ENCODE measurements at regions not wholly inside any gene's neighbourhood (a gene's known extent, or its start where the extent isn't known, plus 50 kb on each side); places are given as distances from the start of the nearest gene placed in this dataset.

- TF ChIP-seq CTCF (conservative IDR thresholded peaks at IDR 0.05): no peak
- H3K4me1 ChIP-seq (ENCODE audit: control insufficient read depth, insufficient read depth, low read length): no peaks in the 10 kb centered on the region
- Mint-ChIP-seq H3K9me3 (no peaks in the 10 kb centered on the region), H3K4me3 (no peak overlapping the region), H3K4me1 (peaks cover 7% of the 10 kb centered on the region), H3K27ac (no peak overlapping the region), H3K27me3 (ENCODE audit: insufficient read depth) (no peaks in the 10 kb centered on the region), H3K36me3 (ENCODE audit: low read depth) (no peaks in the 10 kb centered on the region)
- H3K9ac ChIP-seq (ENCODE audit: extremely low read depth, low read length, poor library complexity, severe bottlenecking): no peak overlapping the region
- no peak overlapping the region for H3K4me3 ChIP-seq (ENCODE audit: low read length)
- DNase-seq: no peak
- H3K27me3 ChIP-seq (ENCODE audit: control insufficient read depth, insufficient read depth, low read length, poor library complexity, severe bottlenecking): no peaks in the 10 kb centered on the region
- no peak overlapping the region for H3K27ac ChIP-seq (ENCODE audit: low read depth, low read length)
- no peaks in the 10 kb centered on the region for H3K36me3 ChIP-seq (ENCODE audit: control insufficient read depth, insufficient read depth, low read length)
- no peaks in the 10 kb centered on the region for H3K9me3 ChIP-seq (ENCODE audit: control insufficient read depth, low read length)
These were observed 439.0 kb upstream of the PLXNA2 start for GRCh38 chr1:208683141-208683540.

- Histone ChIP-seq H3K9ac (ENCODE audit: extremely low read depth, low read length, poor library complexity, severe bottlenecking) (no peak overlapping the region), H3K36me3 (ENCODE audit: control insufficient read depth, insufficient read depth, low read length) (no peaks in the 10 kb centered on the region), H3K4me3 (ENCODE audit: low read length) (no peak overlapping the region), H3K27me3 (ENCODE audit: control insufficient read depth, insufficient read depth, low read length, poor library complexity, severe bottlenecking) (no peaks in the 10 kb centered on the region), H3K4me1 (ENCODE audit: control insufficient read depth, insufficient read depth, low read length) (no peaks in the 10 kb centered on the region), H3K27ac (ENCODE audit: low read depth, low read length) (no peak overlapping the region), H3K9me3 (ENCODE audit: control insufficient read depth, low read length) (no peaks in the 10 kb centered on the region)
- DNase-seq: no peak
- H3K9me3 Mint-ChIP-seq: no peaks in the 10 kb centered on the region
- H3K27ac Mint-ChIP-seq: no peak overlapping the region
- no peaks in the 10 kb centered on the region for H3K27me3 Mint-ChIP-seq (ENCODE audit: insufficient read depth)
- peaks cover 11% of the 10 kb centered on the region for H3K4me1 Mint-ChIP-seq
- WGBS, 2 experiments (ENCODE audit: insufficient coverage in 1 of 2, insufficient read length in 1 of 2): 90% methylated on average over 2 of the region's 2 CpGs; no CpG with 5 or more reads in 1 of the 2 experiments
- no peak overlapping the region for H3K4me3 Mint-ChIP-seq
- no peaks in the 10 kb centered on the region for H3K36me3 Mint-ChIP-seq (ENCODE audit: low read depth)
- no peak for TF ChIP-seq CTCF (conservative IDR thresholded peaks at IDR 0.05)
These were observed 440.0 kb upstream of the PLXNA2 start for GRCh38 chr1:208684192-208684591.

GRCh38 chr1:208686592-208686991, 442.4 kb upstream of the PLXNA2 start:
- no peaks in the 10 kb centered on the region for H3K9me3 Mint-ChIP-seq
- DNase-seq: no peak

More at GRCh38 chr1:208686592-208686991, 442.4 kb upstream of the PLXNA2 start:
- Histone ChIP-seq H3K4me1 (ENCODE audit: control insufficient read depth, insufficient read depth, low read length) (no peaks in the 10 kb centered on the region), H3K4me3 (ENCODE audit: low read length) (no peak overlapping the region), H3K9me3 (ENCODE audit: control insufficient read depth, low read length) (no peaks in the 10 kb centered on the region), H3K36me3 (ENCODE audit: control insufficient read depth, insufficient read depth, low read length) (no peaks in the 10 kb centered on the region), H3K9ac (ENCODE audit: extremely low read depth, low read length, poor library complexity, severe bottlenecking) (no peak overlapping the region), H3K27me3 (ENCODE audit: control insufficient read depth, insufficient read depth, low read length, poor library complexity, severe bottlenecking) (no peaks in the 10 kb centered on the region), H3K27ac (ENCODE audit: low read depth, low read length) (no peak overlapping the region)
- H3K4me1 Mint-ChIP-seq: peaks cover 11% of the 10 kb centered on the region
- H3K27me3 Mint-ChIP-seq (ENCODE audit: insufficient read depth): no peaks in the 10 kb centered on the region
- WGBS, 2 experiments (ENCODE audit: insufficient coverage in 1 of 2, insufficient read length in 1 of 2): 83 to 100% methylated on average over 1 to 2 of the region's 2 CpGs
- TF ChIP-seq CTCF (conservative IDR thresholded peaks at IDR 0.05): no peak
- H3K36me3 Mint-ChIP-seq (ENCODE audit: low read depth): no peaks in the 10 kb centered on the region
- H3K27ac Mint-ChIP-seq: no peak overlapping the region
- H3K4me3 Mint-ChIP-seq: no peak overlapping the region

Measured in endodermal cell (in vitro differentiated cells).